ENCODE measurements at regions not wholly inside any gene's neighbourhood (a gene's known extent, or its start where the extent isn't known, plus 50 kb on each side); places are given as distances from the start of the nearest gene placed in this dataset.

DNA sequence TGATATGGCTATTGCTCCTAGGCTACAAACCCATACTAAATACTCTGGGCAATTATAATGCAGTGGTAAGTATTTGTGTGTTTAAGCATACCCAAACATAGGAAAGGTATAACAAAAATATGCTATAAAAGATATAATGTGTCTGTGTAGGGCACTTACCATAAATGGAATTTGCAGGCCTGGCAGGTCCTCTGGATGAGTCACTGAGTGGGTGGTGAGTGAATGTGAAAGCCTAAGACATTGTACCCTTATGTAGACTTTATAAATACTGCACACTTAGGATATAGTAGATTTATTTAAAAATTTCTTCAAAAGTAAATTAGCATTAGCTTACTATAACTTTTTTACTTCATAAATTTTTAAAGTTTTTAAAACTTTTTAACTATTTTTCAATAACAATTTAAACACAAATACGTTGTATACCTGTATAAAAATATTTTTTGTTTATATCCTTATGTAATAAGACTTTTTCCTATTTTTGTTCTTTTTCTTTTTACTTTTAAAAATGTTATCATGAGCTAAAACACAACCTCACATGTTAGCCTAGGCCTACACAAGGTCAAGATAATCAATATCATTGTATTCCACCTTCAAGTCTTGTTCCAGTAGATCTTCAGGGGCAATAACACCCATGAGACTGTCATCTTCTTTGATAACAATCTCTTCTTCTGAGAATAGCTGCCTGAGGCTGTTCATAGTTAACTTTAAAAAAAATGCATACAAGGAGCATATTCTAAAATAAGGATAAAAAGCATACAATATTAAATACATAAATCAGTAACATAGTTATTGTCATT lies 306.3 kb upstream of the RGS18 start:
- TF ChIP-seq EP300 (IDR thresholded peaks at IDR 0.05) = no peak
- no peak for TF ChIP-seq CTCF (IDR thresholded peaks at IDR 0.05)
- no peak for TF ChIP-seq POLR2A (IDR thresholded peaks at IDR 0.05)
- TF ChIP-seq POLR2AphosphoS5 (IDR thresholded peaks at IDR 0.05) = no peak
- Histone ChIP-seq H3K4me3 (no peak overlapping the region), H3K36me3 (no peaks in the 10 kb centered on the region), H3K9me3 (no peaks in the 10 kb centered on the region), H3K27ac (no peak overlapping the region), H3K4me1 (no peaks in the 10 kb centered on the region), H3K27me3 (no peaks in the 10 kb centered on the region)
- no peak for DNase-seq (ENCODE audit: low spot score in 2 of 2)
- 85% methylated on average over 1 of the region's 1 CpG for WGBS

- no peaks in the 10 kb centered on the region for H3K27me3 ChIP-seq
- H3K4me3 ChIP-seq = no peak overlapping the region
- no peak overlapping the region for H3K27ac ChIP-seq
- no peaks in the 10 kb centered on the region for H3K9me3 ChIP-seq
- no peaks in the 10 kb centered on the region for H3K4me1 ChIP-seq
- DNase-seq (ENCODE audit: low spot score in 2 of 2) = no peak
- TF ChIP-seq CTCF (IDR thresholded peaks at IDR 0.05) (no peak), EP300 (IDR thresholded peaks at IDR 0.05) (no peak), POLR2AphosphoS5 (IDR thresholded peaks at IDR 0.05) (no peak), POLR2A (IDR thresholded peaks at IDR 0.05) (no peak)
- no peaks in the 10 kb centered on the region for H3K36me3 ChIP-seq
- 92% methylated on average over 1 of the region's 1 CpG for WGBS
These were observed 305.4 kb upstream of the RGS18 start for GRCh38 chr1:191852907-191853306.

GRCh38 chr1:191857600-191857999 lies 300.7 kb upstream of the RGS18 start:
- Histone ChIP-seq H3K4me3 (no peak overlapping the region), H3K27ac (no peak overlapping the region), H3K4me1 (no peaks in the 10 kb centered on the region), H3K9me3 (no peaks in the 10 kb centered on the region), H3K27me3 (no peaks in the 10 kb centered on the region), H3K36me3 (no peaks in the 10 kb centered on the region)
- DNase-seq (ENCODE audit: low spot score in 2 of 2) = no peak
- no peak for TF ChIP-seq EP300 (IDR thresholded peaks at IDR 0.05)
- no peak for TF ChIP-seq CTCF (IDR thresholded peaks at IDR 0.05)
- TF ChIP-seq POLR2AphosphoS5 (IDR thresholded peaks at IDR 0.05) = no peak
- TF ChIP-seq POLR2A (IDR thresholded peaks at IDR 0.05) = no peak
- 65% methylated on average over 1 of the region's 1 CpG for WGBS

- Histone ChIP-seq H3K4me3 (no peak overlapping the region), H3K4me1 (no peaks in the 10 kb centered on the region), H3K9me3 (no peaks in the 10 kb centered on the region), H3K27ac (no peak overlapping the region), H3K27me3 (no peaks in the 10 kb centered on the region), H3K36me3 (no peaks in the 10 kb centered on the region)
- TF ChIP-seq CTCF (IDR thresholded peaks at IDR 0.05) = no peak
- no peak for TF ChIP-seq EP300 (IDR thresholded peaks at IDR 0.05)
- no peak for TF ChIP-seq POLR2AphosphoS5 (IDR thresholded peaks at IDR 0.05)
- TF ChIP-seq POLR2A (IDR thresholded peaks at IDR 0.05) = no peak
- no peak for DNase-seq (ENCODE audit: low spot score in 2 of 2)
- WGBS = 75% methylated on average over 6 of the region's 6 CpGs
These were observed 292.8 kb upstream of the RGS18 start for GRCh38 chr1:191865479-191865878.

DNA sequence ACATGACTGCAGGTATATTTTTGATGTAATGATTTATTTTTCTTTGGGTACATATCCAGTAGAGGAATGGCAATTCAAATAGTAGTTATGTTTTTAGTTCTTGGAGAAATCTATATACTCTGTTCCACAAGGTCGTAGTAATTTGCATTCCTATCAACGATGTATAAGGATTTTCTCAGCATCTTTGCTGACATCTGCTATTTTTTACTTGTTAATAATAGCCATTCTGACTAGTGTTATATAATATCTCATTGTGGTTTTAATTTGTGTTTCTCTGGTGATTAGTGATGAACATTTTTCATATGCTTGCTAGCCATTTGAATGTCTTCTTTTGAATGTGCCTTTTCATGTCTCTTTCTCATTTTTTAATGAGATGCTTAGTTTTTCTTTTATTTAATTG lies 292.1 kb upstream of the RGS18 start:
- Histone ChIP-seq H3K36me3 (no peaks in the 10 kb centered on the region), H3K27ac (no peak overlapping the region), H3K9me3 (no peaks in the 10 kb centered on the region), H3K27me3 (no peaks in the 10 kb centered on the region), H3K4me3 (no peak overlapping the region), H3K4me1 (no peaks in the 10 kb centered on the region)
- WGBS = 86% methylated on average over 2 of the region's 2 CpGs
- no peak for DNase-seq (ENCODE audit: low spot score in 2 of 2)
- TF ChIP-seq EP300 (IDR thresholded peaks at IDR 0.05) (no peak), POLR2AphosphoS5 (IDR thresholded peaks at IDR 0.05) (no peak), CTCF (IDR thresholded peaks at IDR 0.05) (no peak), POLR2A (IDR thresholded peaks at IDR 0.05) (no peak)

Measured in suprapubic skin (tissue), 4 donors.